HG03558 (cell line): ENCODE measurements at regions not wholly inside any gene's neighbourhood (a gene's known extent, or its start where the extent isn't known, plus 50 kb on each side); places are given as distances from the start of the nearest gene placed in this dataset.

Experiments used
- ATAC-seq: cut with Tn5 transposase; IDR thresholded peaks from one replicate; pipeline ENCODE4 v1.9.1; 2021; ENCODE audit warnings: moderate number of reproducible peaks; ENCODE audit not compliant: unreplicated experiment; ENCODE audit errors: extremely low read depth

DNA sequence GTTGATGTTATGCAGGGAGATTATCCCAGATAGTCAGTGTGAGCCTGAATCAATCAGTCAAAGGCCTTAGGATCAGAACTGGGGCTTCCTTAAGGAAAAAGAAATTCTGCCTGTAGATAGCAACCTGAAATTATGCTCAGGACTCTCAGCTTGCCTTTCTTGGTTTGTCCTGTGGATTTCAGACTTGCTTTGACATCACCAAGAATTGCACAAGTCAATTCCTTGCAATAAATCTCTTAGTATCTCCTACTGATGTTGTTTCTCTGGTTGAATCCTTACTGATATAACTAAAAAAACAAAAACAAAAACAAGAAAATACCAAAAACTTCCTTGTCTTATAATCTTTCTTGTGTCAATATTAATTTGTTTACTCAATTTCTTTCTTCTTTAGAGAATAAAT is 258.9 kb upstream of the TCF21 start:
- ATAC-seq, result no peak

- ATAC-seq, result no peak
Observed at GRCh38 chr6:133630651-133631050, 258.3 kb upstream of the TCF21 start.

GRCh38 chr6:133631421-133631820 is 257.5 kb upstream of the TCF21 start:
- no peak for ATAC-seq

GRCh38 chr6:133632206-133632605 is 256.7 kb upstream of the TCF21 start:
- no peak for ATAC-seq

- no peak for ATAC-seq
Observed at GRCh38 chr6:133632906-133633305, 256.0 kb upstream of the TCF21 start.

- ATAC-seq, result no peak
Observed at GRCh38 chr6:133634474-133634873, 254.4 kb upstream of the TCF21 start.

DNA sequence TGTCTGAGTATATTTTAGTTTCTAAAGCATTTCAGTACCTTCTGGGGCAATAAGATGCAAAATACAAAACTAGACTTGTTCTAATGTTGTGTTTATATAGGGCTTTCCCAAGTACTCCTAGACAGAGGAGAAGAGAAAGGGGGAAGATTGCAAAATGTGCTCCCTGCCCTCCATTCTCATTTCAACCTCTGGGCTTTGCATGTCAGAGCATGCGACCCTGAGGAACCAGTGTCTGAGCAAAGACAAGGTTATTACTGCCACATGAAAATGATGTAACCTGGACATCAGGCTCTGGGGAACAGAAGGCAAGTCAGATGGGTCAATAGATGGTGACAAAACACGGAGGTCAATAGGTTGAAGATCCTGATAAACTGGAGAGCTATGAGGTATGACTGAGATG is 253.5 kb upstream of the TCF21 start:
- no peak for ATAC-seq

DNA sequence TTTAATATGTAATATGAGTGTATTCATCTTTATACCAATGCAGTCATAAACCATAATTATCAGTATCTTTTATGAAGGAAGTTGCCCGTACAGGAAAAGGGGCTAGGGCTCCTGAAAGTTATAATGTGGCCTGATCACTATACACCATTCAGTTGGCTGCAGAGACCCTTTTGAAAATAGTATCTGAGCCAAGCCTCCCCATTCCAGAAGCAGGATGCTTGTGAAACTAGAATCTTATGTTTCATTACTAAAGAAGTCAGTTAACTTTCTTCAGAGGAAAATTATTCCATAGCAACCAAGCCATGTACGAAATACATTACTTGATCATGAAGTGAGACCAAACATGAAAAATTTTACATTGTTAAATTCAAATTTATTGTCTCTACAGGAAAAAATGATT is 251.5 kb upstream of the TCF21 start:
- ATAC-seq, result no peak

GRCh38 chr6:133637874-133638273 is 251.0 kb upstream of the TCF21 start:
- no peak for ATAC-seq

DNA sequence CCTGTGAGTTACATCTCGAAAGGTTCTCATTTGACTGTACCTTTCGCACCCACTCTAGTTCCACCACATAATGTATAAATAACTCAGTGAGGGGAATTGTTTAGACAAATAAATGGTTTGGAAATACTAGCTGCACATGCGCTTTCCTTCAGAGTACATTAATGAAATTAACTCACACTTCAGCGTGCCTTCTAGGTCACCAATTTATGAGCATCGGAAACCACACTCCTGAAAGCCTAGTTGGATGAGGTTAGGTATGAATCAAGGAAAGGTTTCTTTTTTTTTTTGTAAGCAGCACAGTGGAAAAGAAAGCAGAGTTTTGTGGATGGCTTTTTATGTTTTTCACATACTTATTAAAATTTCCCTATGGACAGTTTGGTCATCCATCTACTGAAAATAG is 247.8 kb upstream of the TCF21 start:
- ATAC-seq, result no peak

GRCh38 chr6:133644548-133644891 is 244.4 kb upstream of the TCF21 start:
- no peak for ATAC-seq

DNA sequence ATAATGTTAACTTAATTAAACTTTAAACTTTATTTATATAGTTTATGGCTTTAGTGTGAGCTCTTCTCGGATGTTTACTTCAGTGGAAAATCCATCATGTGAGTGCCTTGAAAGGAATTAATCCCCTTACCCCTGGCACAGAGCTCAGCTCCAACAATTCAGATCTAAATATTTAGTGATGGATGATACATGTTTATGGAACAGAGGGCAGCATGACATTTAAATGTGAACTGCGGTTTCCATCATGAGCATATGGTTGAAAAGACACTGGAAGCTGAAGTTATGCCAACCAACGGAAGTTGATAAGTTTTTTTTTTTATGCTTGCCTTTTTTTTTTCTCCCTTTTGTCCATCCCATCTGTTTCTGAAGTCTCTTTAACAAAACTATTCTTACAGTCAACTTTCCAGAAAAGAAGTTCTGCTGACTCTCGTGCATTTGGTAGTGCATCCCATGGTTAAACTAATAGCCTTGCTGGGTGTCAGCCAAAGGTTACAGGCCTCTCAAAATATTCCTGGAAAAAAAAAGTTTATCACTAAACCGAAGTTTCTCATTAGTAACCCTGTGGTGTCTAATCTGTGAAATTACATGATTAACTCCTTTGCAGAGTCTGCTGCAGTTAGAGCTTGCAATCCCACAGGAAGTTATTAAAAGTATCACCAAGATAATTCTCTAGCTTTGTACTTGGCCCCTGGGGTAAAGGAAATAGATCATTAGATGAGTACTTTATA is 243.9 kb upstream of the TCF21 start:
- ATAC-seq, result no peak

DNA sequence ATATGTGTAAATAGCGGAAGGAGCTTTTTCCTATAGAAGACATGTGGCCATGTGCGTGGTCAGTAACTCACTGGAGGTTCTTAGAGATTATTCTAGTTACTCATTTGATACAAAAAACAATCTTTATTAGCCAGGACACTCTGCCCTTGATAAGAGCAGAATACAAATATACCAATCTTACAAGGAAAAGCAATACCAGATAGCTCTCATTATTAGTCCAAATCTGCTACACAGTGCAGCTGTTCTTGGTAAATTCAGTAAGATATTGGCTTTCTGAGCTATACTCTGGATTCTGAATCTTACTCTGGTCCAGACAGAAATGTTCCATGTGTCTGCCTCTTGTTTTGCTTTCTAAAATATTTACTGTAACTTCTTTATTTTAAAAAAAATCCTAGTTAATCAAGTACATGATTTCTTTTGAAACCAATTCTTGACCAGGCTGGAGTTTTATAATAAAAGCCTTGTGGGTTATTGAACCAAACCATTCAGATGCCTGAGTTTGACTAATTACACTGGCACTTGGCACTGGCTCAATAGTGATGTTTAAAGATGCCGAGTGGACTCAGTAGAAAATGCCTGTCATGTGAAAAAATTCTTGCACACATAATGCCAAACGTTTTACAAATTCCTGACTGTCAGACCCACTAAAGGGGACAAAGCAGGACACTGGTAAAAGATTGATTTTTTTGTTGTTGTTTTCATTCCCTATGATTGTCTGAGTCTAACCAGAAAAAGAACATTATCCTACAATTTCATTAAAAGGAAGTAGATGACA is 242.8 kb upstream of the TCF21 start:
- ATAC-seq, result no peak

DNA sequence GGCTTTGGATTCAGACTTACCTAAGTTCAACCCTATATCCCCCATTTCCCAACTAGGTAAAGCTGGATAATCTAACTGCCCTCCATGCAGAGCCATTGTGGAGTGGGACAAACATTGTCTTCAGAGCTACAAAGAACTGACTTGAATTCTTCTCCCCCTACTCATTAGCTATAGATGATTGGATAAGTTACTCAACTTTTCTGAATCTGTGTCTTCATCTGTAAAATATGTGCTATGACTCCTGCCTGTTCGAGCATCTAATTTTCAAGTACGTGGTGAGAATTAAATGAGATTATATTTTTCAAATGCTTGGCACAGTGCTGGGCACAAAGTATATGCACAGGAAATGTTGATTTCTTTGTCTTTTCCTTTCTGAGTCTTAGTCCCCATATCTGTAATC is 240.3 kb upstream of the TCF21 start:
- ATAC-seq, result no peak

DNA sequence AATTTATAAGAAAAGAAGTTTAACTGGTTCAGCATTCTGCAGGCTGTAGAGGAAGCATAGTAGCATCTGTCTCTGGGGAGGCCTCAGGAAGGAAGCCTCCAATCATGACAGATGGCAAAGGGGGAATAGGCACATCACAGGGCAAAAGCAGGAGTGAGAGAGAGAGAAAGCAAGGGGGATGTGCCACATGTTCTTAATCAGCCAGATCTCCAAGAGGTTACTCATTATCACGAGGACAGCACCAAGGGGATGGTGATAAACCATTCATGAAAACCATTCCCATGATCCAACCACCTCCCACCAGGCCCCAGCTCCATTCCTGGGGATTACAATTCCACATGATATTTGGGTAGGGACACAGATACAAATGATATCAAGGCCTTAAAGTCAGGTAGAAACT is 217.5 kb upstream of the TCF21 start:
- ATAC-seq, result no peak

DNA sequence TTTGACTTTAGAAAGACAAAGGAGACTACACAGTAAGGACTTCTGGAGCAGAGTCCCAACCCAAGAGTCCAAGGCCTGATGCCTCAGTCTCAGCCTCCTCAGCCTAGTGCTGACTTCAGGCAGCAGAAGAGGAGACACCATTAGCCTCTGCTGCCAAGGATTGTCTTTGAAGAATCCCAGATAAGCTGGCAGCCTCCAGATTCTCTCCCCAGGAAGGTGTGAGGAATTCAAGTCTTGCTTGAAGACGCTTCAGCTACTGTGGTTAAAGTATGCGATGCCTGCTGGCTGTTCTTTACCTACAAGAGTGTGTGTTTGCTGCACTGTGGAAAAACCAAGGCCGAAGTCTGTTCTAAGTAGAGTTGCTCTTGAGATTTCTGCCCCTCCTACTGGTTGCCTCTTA is 215.9 kb upstream of the TCF21 start:
- ATAC-seq, result no peak

DNA sequence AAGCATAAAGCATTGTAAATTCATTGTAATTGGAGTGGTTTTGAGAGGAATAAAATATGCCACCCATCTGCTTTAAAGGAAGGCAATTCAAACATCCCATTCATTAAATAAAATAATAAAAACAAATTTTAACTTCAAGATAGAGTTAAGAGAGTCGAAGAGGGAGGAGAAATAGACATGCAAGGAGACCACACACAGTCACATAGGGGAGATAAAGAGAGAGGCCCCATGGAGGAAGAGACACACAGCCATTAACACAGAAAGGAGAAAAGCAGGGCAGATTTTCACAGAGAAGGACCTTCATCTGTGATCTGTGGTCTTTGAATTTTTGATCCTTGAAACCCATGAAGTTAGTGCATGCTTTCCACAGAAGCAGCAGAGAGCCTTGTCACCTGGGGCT is 214.3 kb upstream of the TCF21 start:
- no peak for ATAC-seq

DNA sequence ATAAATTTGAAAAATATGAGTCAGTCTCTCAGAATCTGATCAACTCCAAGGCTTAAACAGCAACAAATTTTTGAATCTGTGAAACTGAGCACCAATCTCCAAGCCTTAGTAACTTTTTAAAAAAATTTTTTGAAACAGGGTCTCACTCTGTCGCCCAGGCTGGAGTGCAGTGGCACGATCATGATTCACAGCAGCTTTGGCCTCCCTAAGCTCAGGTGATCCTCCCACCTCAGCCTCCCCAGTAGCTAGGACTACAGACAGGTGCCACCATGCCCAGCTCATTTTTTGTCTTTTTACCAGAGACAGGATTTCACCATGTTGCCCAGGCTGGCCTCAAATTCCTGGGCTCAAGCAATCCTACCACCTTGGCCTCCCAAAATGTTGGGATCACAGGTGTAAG is 207.9 kb upstream of the TCF21 start:
- no peak for ATAC-seq

- ATAC-seq, result no peak
Observed at GRCh38 chr6:133681891-133682290, 207.0 kb upstream of the TCF21 start.

GRCh38 chr6:133682506-133683307 is 206.2 kb upstream of the TCF21 start:
- no peak for ATAC-seq

DNA sequence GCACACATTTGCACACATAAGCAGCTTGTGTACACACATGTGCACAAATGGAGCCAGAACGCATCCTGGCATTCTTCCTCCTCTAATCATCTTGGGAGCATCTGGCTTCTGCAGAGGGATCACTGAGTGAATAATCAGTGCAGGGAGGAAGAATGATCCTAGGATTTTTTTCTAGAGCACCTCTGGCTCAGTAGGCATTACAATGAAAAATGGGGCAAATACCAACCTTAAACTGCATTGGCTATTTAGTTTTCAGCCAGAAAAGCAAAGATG is 205.7 kb upstream of the TCF21 start:
- no peak for ATAC-seq

DNA sequence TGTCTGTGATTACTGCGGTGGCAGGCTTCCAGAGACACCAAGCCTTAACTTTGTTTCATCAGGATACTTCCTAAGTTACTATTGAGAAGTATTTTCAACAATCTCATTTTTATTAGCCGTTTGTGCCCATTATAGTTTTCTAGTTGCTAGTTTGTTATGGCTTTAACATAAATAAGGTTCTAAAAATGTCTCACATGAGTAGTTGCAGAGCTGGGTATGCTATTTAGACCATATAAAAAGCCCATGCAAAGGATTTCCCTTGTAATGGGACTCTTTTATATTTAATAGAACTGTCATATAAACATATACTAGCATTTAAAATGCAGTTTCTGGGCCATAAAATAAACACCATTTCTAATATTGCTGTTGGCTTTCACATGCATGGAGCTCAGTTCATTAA is 205.3 kb upstream of the TCF21 start:
- no peak for ATAC-seq
